ENCODE measurements at regions not wholly inside any gene's neighbourhood (a gene's known extent, or its start where the extent isn't known, plus 50 kb on each side); places are given as distances from the start of the nearest gene placed in this dataset.
"Not testable (repeated sequence)": the region's sequence is repeated elsewhere in the genome, so short reads cannot be mapped to it uniquely, and the experiment has no call there.

- DNase-seq (ENCODE audit: low read depth), result no peak
Observed at GRCh38 chr4:57875829-57876392, 765.7 kb upstream of the IGFBP7 start.

GRCh38 chr4:57866468-57867171 lies 756.4 kb upstream of the IGFBP7 start:
- DNase-seq (ENCODE audit: low read depth), result no peak

GRCh38 chr4:57865264-57865663 lies 755.1 kb upstream of the IGFBP7 start:
- DNase-seq (ENCODE audit: low read depth), result no peak

- no peak for DNase-seq (ENCODE audit: low read depth)
Observed at GRCh38 chr4:57854748-57855147, 744.6 kb upstream of the IGFBP7 start.

GRCh38 chr4:57850141-57850540 lies 740.0 kb upstream of the IGFBP7 start:
- DNase-seq (ENCODE audit: low read depth), result no peak

- DNase-seq (ENCODE audit: low read depth), result no peak
Observed at GRCh38 chr4:57832083-57832482, 721.9 kb upstream of the IGFBP7 start.

- no peak for DNase-seq (ENCODE audit: low read depth)
Observed at GRCh38 chr4:57789666-57790065, 679.5 kb upstream of the IGFBP7 start.

- DNase-seq (ENCODE audit: low read depth), result no peak
Observed at GRCh38 chr4:57777876-57778275, 667.7 kb upstream of the IGFBP7 start.

GRCh38 chr4:57774681-57775080 lies 664.5 kb upstream of the IGFBP7 start:
- DNase-seq (ENCODE audit: low read depth), result no peak

- no peak for DNase-seq (ENCODE audit: low read depth)
Observed at GRCh38 chr4:57774171-57774570, 664.0 kb upstream of the IGFBP7 start.

- DNase-seq (ENCODE audit: low read depth), result no peak
Observed at GRCh38 chr4:57766341-57766740, 656.2 kb upstream of the IGFBP7 start.

GRCh38 chr4:57764856-57765255 lies 654.7 kb upstream of the IGFBP7 start:
- DNase-seq (ENCODE audit: low read depth), result no peak

GRCh38 chr4:57763070-57763469 lies 652.9 kb upstream of the IGFBP7 start:
- no peak for DNase-seq (ENCODE audit: low read depth)

GRCh38 chr4:57740625-57741190 lies 630.5 kb upstream of the IGFBP7 start:
- DNase-seq (ENCODE audit: low read depth), result no peak

GRCh38 chr4:57736781-57737180 lies 626.6 kb upstream of the IGFBP7 start:
- DNase-seq (ENCODE audit: low read depth), result no peak

GRCh38 chr4:57734104-57734670 lies 624.0 kb upstream of the IGFBP7 start:
- no peak for DNase-seq (ENCODE audit: low read depth)

- DNase-seq (ENCODE audit: low read depth), result not testable (repeated sequence)
Observed at GRCh38 chr4:57729775-57730570, 619.8 kb upstream of the IGFBP7 start.

GRCh38 chr4:57726154-57726553 lies 616.0 kb upstream of the IGFBP7 start:
- DNase-seq (ENCODE audit: low read depth), result no peak

GRCh38 chr4:57719456-57719855 lies 609.3 kb upstream of the IGFBP7 start:
- no peak for DNase-seq (ENCODE audit: low read depth)

- not testable (repeated sequence) for DNase-seq (ENCODE audit: low read depth)
Observed at GRCh38 chr4:57714313-57714712, 604.1 kb upstream of the IGFBP7 start.

- no peak for DNase-seq (ENCODE audit: low read depth)
Observed at GRCh38 chr4:57710053-57710452, 599.9 kb upstream of the IGFBP7 start.

- DNase-seq (ENCODE audit: low read depth), result no peak
Observed at GRCh38 chr4:57691370-57691769, 581.2 kb upstream of the IGFBP7 start.

All from stimulated activated CD8-positive, alpha-beta memory T cell treated with anti-CD3 and anti-CD28 coated beads, Interleukin-7, amount 100 ng/mL, for 24 hours (primary cell).